ENCODE measurements at regions not wholly inside any gene's neighbourhood (a gene's known extent, or its start where the extent isn't known, plus 50 kb on each side); places are given as distances from the start of the nearest gene placed in this dataset.

DNA sequence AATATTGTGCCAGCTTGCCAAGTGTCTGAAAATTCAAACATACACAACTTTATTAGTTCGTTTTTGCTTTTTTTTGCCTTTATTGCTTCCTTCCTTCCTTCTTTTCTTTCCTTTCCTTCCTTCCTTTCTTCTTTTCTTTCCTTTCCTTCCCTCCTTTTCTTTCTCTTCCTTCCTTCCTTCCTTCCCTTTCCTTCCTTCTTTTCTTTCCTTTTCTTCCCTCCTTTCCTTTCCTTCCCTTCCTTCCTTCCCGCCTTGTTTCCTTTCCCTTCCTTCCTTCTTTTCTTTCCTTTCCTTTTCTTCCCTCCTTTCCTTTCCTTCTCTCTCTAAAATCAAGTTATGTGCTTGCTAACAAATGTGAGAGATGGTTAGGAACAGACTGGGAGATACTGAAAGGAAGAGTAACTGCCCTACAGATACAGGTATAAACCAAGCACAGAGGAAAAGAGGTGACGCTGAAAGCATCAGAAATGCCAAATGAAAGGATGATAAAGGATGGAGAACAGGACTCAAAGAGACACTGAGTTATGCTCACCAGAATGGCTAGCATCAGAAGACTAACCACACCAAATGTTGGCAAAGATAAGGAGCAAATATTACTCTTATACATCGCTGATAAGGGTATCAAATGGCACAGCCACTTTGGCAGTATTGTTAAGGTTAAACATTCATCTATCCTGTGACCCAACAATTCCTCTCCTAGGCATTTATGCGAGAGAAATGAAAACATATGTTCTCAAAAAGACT, 151.6 kb downstream of the MREG start:
- no peaks in the 10 kb centered on the region for H3K79me1 ChIP-seq (ENCODE audit: low read depth, low read length)
- H3K4me1 ChIP-seq (replicated peaks in 1 of 4; ENCODE audit: control insufficient read depth in 3 of 4, insufficient read depth in 4 of 4, low read length in 3 of 4) = no peaks in the 10 kb centered on the region
- no peak overlapping the region for H2BK12ac ChIP-seq (ENCODE audit: low read depth, low read length)
- H3K4ac ChIP-seq (replicated peaks; ENCODE audit: insufficient read length, low read depth, low read length) = no peak overlapping the region
- H3K9me3 ChIP-seq (ENCODE audit: insufficient read depth in 2 of 2, low read depth in 1 of 2, low read length in 1 of 2) = no peaks in the 10 kb centered on the region
- no peaks in the 10 kb centered on the region for H3K36me3 ChIP-seq (ENCODE audit: control insufficient read depth in 2 of 4, insufficient read depth in 4 of 4, low read length in 3 of 4)
- DNase-seq (ENCODE audit: low read depth in 1 of 2, low spot score in 2 of 2) (no peak), FAIRE-seq (no peak)
- no peaks in the 10 kb centered on the region for H4K20me1 ChIP-seq (replicated peaks in 1 of 2; ENCODE audit: control insufficient read depth in 1 of 2, insufficient read depth in 2 of 2, low read length in 2 of 2)
- H3K27ac ChIP-seq (ENCODE audit: low read depth, low read length) = no peak overlapping the region
- no peak overlapping the region for H4K8ac ChIP-seq (ENCODE audit: extremely low read depth, insufficient read depth, low read length)
- ChIA-PET POLR2A (ENCODE audit: partially characterized antibody) (no interaction called here), CTCF (ENCODE audit: partially characterized antibody) (no interaction called here)
- no peak overlapping the region for H2BK5ac ChIP-seq (ENCODE audit: low read depth, low read length)
- TF ChIP-seq TAF1 (IDR thresholded peaks at IDR 0.05; ENCODE audit: low read depth, low read length) = no peak
- TF ChIP-seq SP1 (IDR thresholded peaks at IDR 0.05; ENCODE audit: low read depth, low read length) = no peak
- no peak for TF ChIP-seq SIN3A (conservative IDR thresholded peaks at IDR 0.05 in 1 of 2, IDR thresholded peaks at IDR 0.05 in 1 of 2; ENCODE audit: low read depth in 1 of 2, low read length in 2 of 2)
- TF ChIP-seq MAFK (IDR thresholded peaks at IDR 0.05; ENCODE audit: low read depth, low read length) = no peak
- no peak for TF ChIP-seq SIRT6 (IDR thresholded peaks at IDR 0.05; ENCODE audit: low read length)
- no peak for TF ChIP-seq RBBP5 (IDR thresholded peaks at IDR 0.05; ENCODE audit: borderline replicate concordance, low read depth, low read length)
- TF ChIP-seq TBP (IDR thresholded peaks at IDR 0.05; ENCODE audit: low read depth, low read length) = no peak
- no peak for TF ChIP-seq CEBPB (IDR thresholded peaks at IDR 0.05; ENCODE audit: low read depth, low read length)
- H3K27me3 ChIP-seq (replicated peaks in 1 of 4; ENCODE audit: control insufficient read depth in 3 of 4, extremely low read depth in 1 of 4, insufficient read depth in 3 of 4, low read length in 3 of 4) = no peaks in the 10 kb centered on the region
- no peak overlapping the region for H2AFZ ChIP-seq (ENCODE audit: low read length)
- H3K4me3 ChIP-seq (ENCODE audit: extremely low read depth in 1 of 4, insufficient read depth in 2 of 4, low read depth in 3 of 4, low read length in 4 of 4) = no peak overlapping the region
- no peak overlapping the region for H2AK5ac ChIP-seq (ENCODE audit: low read depth, low read length)
- no peaks in the 10 kb centered on the region for H3K23me2 ChIP-seq (ENCODE audit: low read depth, low read length)
- H3K9ac ChIP-seq (replicated peaks in 1 of 4; ENCODE audit: extremely low read depth in 1 of 4, low read depth in 3 of 4, low read length in 3 of 4) = no peak overlapping the region
- H2BK20ac ChIP-seq (ENCODE audit: low read length) = no peak overlapping the region
- H3K4me2 ChIP-seq (ENCODE audit: insufficient read depth in 1 of 2, low read depth in 2 of 2, low read length in 2 of 2) = no peak overlapping the region
- no peak overlapping the region for H3K18ac ChIP-seq (ENCODE audit: extremely low read depth, low read length)
- no peak overlapping the region for H3K14ac ChIP-seq (ENCODE audit: insufficient read length)
- H4K91ac ChIP-seq (replicated peaks; ENCODE audit: insufficient read length, low read length) = no peak overlapping the region
- H3K56ac ChIP-seq (replicated peaks; ENCODE audit: insufficient read length, low read depth, low read length) = no peak overlapping the region
- H2BK15ac ChIP-seq (ENCODE audit: low read length) = no peak overlapping the region
- no peak overlapping the region for H2BK120ac ChIP-seq (replicated peaks; ENCODE audit: low read depth, low read length)
- no peak overlapping the region for H3K23ac ChIP-seq (ENCODE audit: insufficient read length)
- no peak overlapping the region for H4K5ac ChIP-seq (ENCODE audit: insufficient read length, low read depth, low read length)
- WGBS, 2 experiments (ENCODE audit: extremely low coverage in 1 of 2, insufficient coverage in 1 of 2, insufficient read length in 1 of 2, insufficient replicate concordance in 2 of 2, low coverage in 1 of 2, low lambda C conversion rate in 2 of 2, missing lambda C conversion rate in 1 of 2) = 80% methylated on average over 5 of the region's 5 CpGs; no CpG with 5 or more reads in 1 of the 2 experiments
- no peaks in the 10 kb centered on the region for H3K79me2 ChIP-seq (ENCODE audit: control insufficient read depth in 1 of 2, insufficient read depth in 2 of 2, low read length in 2 of 2)

Measured in H1 (cell line).